SK-N-SH (cell line): ENCODE measurements at regions not wholly inside any gene's neighbourhood (a gene's known extent, or its start where the extent isn't known, plus 50 kb on each side); places are given as distances from the start of the nearest gene placed in this dataset.

ENCODE experiments used
- POLR2AphosphoS5 ChIP-seq: IDR thresholded peaks from 2 replicates; pipeline ENCODE4 v1.6.1; 2012; ENCODE audit warnings: low read depth, low read length
- RAD21 ChIP-seq: IDR thresholded peaks from 2 replicates; pipeline ENCODE4 v1.6.1; 2012; ENCODE audit warnings: mild to moderate bottlenecking, low read length
- RFX5 ChIP-seq: IDR thresholded peaks from 2 replicates; pipeline ENCODE4 v1.6.1; 2012; ENCODE audit warnings: mild to moderate bottlenecking, improper control_type of control experiment, low read length
- TEAD4 ChIP-seq: IDR thresholded peaks from 2 replicates; pipeline ENCODE4 v1.4.0; 2012; ENCODE audit warnings: mild to moderate bottlenecking, borderline replicate concordance; ENCODE audit not compliant: insufficient read depth
- YY1 ChIP-seq: IDR thresholded peaks from 2 replicates; pipeline ENCODE4 v1.4.0; 2012; ENCODE audit warnings: low read depth, mild to moderate bottlenecking
- TF ChIP-seq, protein P1 (sequence below): fragments of 200-600 bp; sonication (generic); IDR thresholded peaks from 2 replicates; pipeline ENCODE4 v1.6.1; 2017; ENCODE audit warnings: antibody characterized with exemption, mild to moderate bottlenecking, moderate library complexity
- TF ChIP-seq, protein P2 (sequence below): IDR thresholded peaks from 2 replicates; pipeline ENCODE4 v1.6.1; 2012; ENCODE audit warnings: mild to moderate bottlenecking, low read depth, low read length, moderate library complexity
- TF ChIP-seq, protein P3 (sequence below): IDR thresholded peaks from 2 replicates; pipeline ENCODE4 v1.4.0; 2012; ENCODE audit warnings: low read depth, borderline replicate concordance

DNA sequence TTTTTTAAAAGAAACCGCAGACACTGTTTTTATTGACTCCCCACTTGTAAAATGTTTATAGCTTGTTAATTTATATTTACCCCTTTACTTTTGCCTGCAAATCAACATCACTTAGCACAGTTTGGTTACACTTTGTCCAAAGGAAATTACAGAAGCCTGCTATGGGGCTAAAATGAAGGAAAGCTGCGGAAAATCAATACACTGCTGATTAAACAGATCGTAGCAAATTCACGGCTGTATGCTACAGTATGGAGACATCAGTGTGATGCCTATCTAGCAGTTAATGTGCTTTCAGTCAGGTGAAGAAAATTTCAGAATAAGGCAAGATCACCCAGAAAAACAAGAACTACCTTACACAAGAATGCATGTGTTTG lies 110.0 kb downstream of the FOXG1 start:
- TF ChIP-seq, protein P1, sequence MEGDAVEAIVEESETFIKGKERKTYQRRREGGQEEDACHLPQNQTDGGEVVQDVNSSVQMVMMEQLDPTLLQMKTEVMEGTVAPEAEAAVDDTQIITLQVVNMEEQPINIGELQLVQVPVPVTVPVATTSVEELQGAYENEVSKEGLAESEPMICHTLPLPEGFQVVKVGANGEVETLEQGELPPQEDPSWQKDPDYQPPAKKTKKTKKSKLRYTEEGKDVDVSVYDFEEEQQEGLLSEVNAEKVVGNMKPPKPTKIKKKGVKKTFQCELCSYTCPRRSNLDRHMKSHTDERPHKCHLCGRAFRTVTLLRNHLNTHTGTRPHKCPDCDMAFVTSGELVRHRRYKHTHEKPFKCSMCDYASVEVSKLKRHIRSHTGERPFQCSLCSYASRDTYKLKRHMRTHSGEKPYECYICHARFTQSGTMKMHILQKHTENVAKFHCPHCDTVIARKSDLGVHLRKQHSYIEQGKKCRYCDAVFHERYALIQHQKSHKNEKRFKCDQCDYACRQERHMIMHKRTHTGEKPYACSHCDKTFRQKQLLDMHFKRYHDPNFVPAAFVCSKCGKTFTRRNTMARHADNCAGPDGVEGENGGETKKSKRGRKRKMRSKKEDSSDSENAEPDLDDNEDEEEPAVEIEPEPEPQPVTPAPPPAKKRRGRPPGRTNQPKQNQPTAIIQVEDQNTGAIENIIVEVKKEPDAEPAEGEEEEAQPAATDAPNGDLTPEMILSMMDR, result no peak
- TF ChIP-seq RFX5, result no peak
- no peak for TF ChIP-seq TEAD4
- TF ChIP-seq, protein P2, sequence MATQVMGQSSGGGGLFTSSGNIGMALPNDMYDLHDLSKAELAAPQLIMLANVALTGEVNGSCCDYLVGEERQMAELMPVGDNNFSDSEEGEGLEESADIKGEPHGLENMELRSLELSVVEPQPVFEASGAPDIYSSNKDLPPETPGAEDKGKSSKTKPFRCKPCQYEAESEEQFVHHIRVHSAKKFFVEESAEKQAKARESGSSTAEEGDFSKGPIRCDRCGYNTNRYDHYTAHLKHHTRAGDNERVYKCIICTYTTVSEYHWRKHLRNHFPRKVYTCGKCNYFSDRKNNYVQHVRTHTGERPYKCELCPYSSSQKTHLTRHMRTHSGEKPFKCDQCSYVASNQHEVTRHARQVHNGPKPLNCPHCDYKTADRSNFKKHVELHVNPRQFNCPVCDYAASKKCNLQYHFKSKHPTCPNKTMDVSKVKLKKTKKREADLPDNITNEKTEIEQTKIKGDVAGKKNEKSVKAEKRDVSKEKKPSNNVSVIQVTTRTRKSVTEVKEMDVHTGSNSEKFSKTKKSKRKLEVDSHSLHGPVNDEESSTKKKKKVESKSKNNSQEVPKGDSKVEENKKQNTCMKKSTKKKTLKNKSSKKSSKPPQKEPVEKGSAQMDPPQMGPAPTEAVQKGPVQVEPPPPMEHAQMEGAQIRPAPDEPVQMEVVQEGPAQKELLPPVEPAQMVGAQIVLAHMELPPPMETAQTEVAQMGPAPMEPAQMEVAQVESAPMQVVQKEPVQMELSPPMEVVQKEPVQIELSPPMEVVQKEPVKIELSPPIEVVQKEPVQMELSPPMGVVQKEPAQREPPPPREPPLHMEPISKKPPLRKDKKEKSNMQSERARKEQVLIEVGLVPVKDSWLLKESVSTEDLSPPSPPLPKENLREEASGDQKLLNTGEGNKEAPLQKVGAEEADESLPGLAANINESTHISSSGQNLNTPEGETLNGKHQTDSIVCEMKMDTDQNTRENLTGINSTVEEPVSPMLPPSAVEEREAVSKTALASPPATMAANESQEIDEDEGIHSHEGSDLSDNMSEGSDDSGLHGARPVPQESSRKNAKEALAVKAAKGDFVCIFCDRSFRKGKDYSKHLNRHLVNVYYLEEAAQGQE, result no peak
- TF ChIP-seq, protein P3, sequence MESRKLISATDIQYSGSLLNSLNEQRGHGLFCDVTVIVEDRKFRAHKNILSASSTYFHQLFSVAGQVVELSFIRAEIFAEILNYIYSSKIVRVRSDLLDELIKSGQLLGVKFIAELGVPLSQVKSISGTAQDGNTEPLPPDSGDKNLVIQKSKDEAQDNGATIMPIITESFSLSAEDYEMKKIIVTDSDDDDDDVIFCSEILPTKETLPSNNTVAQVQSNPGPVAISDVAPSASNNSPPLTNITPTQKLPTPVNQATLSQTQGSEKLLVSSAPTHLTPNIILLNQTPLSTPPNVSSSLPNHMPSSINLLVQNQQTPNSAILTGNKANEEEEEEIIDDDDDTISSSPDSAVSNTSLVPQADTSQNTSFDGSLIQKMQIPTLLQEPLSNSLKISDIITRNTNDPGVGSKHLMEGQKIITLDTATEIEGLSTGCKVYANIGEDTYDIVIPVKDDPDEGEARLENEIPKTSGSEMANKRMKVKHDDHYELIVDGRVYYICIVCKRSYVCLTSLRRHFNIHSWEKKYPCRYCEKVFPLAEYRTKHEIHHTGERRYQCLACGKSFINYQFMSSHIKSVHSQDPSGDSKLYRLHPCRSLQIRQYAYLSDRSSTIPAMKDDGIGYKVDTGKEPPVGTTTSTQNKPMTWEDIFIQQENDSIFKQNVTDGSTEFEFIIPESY, result no peak
- TF ChIP-seq YY1, result no peak
- TF ChIP-seq POLR2AphosphoS5, result no peak
- no peak for TF ChIP-seq RAD21
